LNCAP (cell line): ENCODE measurements at regions not wholly inside any gene's neighbourhood (a gene's known extent, or its start where the extent isn't known, plus 50 kb on each side); places are given as distances from the start of the nearest gene placed in this dataset.

ENCODE experiments used
- CTCF ChIP-seq: fragments of 450-650 bp; IDR thresholded peaks from 2 replicates; pipeline ENCODE4 v1.5.1; 2017; ENCODE audit warnings: mild to moderate bottlenecking

GRCh38 chr3:159249472-159250174, 447.8 kb downstream of the MFSD1 start:
- TF ChIP-seq CTCF: no peak

- no peak for TF ChIP-seq CTCF
Measured at GRCh38 chr3:159250961-159251360, 449.1 kb downstream of the MFSD1 start.

- no peak for TF ChIP-seq CTCF
Measured at GRCh38 chr3:159252274-159252673, 450.4 kb downstream of the MFSD1 start.

- peak; percentile 81 for TF ChIP-seq CTCF
Measured at GRCh38 chr3:159252772-159253384, 451.0 kb downstream of the MFSD1 start.

- TF ChIP-seq CTCF: no peak
Measured at GRCh38 chr3:159253860-159254259, 452.0 kb downstream of the MFSD1 start.

GRCh38 chr3:159257954-159258353, 456.1 kb downstream of the MFSD1 start:
- TF ChIP-seq CTCF: no peak

- no peak for TF ChIP-seq CTCF
Measured at GRCh38 chr3:159258934-159259333, 457.1 kb downstream of the MFSD1 start.
